Neural cell (in vitro differentiated cells): ENCODE measurements at regions not wholly inside any gene's neighbourhood (a gene's known extent, or its start where the extent isn't known, plus 50 kb on each side); places are given as distances from the start of the nearest gene placed in this dataset.

Experiments used
- H2AFZ ChIP-seq: fragments of 200-600, 300-800 bp; sonication (generic), shearing (Covaris generic); 2 replicates; pipeline ENCODE4 v1.6.0; 2014; ENCODE audit warnings: low read depth, mild to moderate bottlenecking, antibody characterized with exemption, low read length, moderate library complexity
- H3F3A ChIP-seq: fragments of 200-600 bp; shearing (Covaris generic); 2 replicates; pipeline ENCODE4 v1.6.1; 2016; ENCODE audit warnings: mild to moderate bottlenecking, moderate library complexity, mixed read lengths, antibody characterized with exemption, low read length; ENCODE audit not compliant: insufficient read depth, poor library complexity, severe bottlenecking
- H3K27ac ChIP-seq: fragments of 200-600, 300-800 bp; sonication (generic), shearing (Covaris generic); 2 replicates; pipeline ENCODE4 v1.5.1; 2014; ENCODE audit warnings: mild to moderate bottlenecking, low read length, moderate library complexity
- H3K27me3 ChIP-seq: fragments of 300-800, 200-600 bp; sonication (generic), shearing (Covaris generic); 2 replicates; pipeline ENCODE4 v1.6.0; 2014; ENCODE audit warnings: mild to moderate bottlenecking, low read depth, low read length, moderate library complexity; ENCODE audit not compliant: insufficient read depth
- H3K36me3 ChIP-seq: fragments of 300-800, 200-600 bp; sonication (generic), shearing (Covaris generic); 2 replicates; pipeline ENCODE4 v1.5.1; 2014; ENCODE audit warnings: mild to moderate bottlenecking, antibody characterized with exemption, low read length, moderate library complexity; ENCODE audit not compliant: insufficient read depth
- H3K4me2 ChIP-seq: fragments of 300-800, 200-600 bp; sonication (generic), shearing (Covaris generic); 2 replicates; pipeline ENCODE4 v1.6.0; 2014; ENCODE audit warnings: mild to moderate bottlenecking, low read length
- H3K4me3 ChIP-seq: fragments of 300-800, 200-600 bp; sonication (generic), shearing (Covaris generic); 2 replicates; pipeline ENCODE4 v1.5.1; 2014; ENCODE audit warnings: mild to moderate bottlenecking, low read length, moderate library complexity
- H3K79me2 ChIP-seq: fragments of 200-600 bp; shearing (Covaris generic); replicated peaks from 2 replicates; pipeline ENCODE4 v1.6.0; 2014; ENCODE audit warnings: mild to moderate bottlenecking, low read length, moderate library complexity; ENCODE audit not compliant: insufficient read depth
- H3K9ac ChIP-seq: fragments of 300-800, 200-600 bp; sonication (generic), shearing (Covaris generic); 2 replicates; pipeline ENCODE4 v1.6.1; 2016; ENCODE audit warnings: mild to moderate bottlenecking, low read length, mixed read lengths
- H3K9me2 ChIP-seq: fragments of 200-600 bp; shearing (Covaris generic); 2 replicates; pipeline ENCODE4 v1.6.1; 2016; ENCODE audit warnings: mild to moderate bottlenecking, low read length, mixed read lengths; ENCODE audit not compliant: insufficient read depth
- H3K9me3 ChIP-seq: fragments of 200-600, 300-800 bp; sonication (generic), shearing (Covaris generic); 2 replicates; pipeline ENCODE4 v1.6.1; 2016; ENCODE audit warnings: mild to moderate bottlenecking, mixed run types, low read length, moderate library complexity, mixed read lengths
- H4K20me1 ChIP-seq: fragments of 200-600 bp; shearing (Covaris generic); 2 replicates; pipeline ENCODE4 v1.6.1; 2016; ENCODE audit warnings: mild to moderate bottlenecking, mixed run types; ENCODE audit not compliant: insufficient read depth
- CTCF ChIP-seq: fragments of 450-650 bp; IDR thresholded peaks from 2 replicates; pipeline ENCODE4 v1.5.1; 2014; ENCODE audit warnings: antibody characterized with exemption, mild to moderate bottlenecking, moderate library complexity; ENCODE audit not compliant: poor library complexity, severe bottlenecking
- EP300 ChIP-seq: fragments of 450-650 bp; conservative IDR thresholded peaks from 2 replicates; pipeline ENCODE4 v1.6.1; 2014; ENCODE audit warnings: antibody characterized with exemption, mild to moderate bottlenecking, moderate library complexity; ENCODE audit not compliant: poor library complexity, severe bottlenecking
- EZH2 ChIP-seq: fragments of 200-600, 300-800 bp; shearing (Covaris generic), sonication (generic); IDR thresholded peaks from 2 replicates; pipeline ENCODE4 v1.6.1; 2014; ENCODE audit warnings: antibody characterized with exemption, low read length, borderline replicate concordance, mild to moderate bottlenecking; ENCODE audit not compliant: insufficient read depth, poor library complexity, severe bottlenecking
- MXI1 ChIP-seq: fragments of 450-650 bp; conservative IDR thresholded peaks from 2 replicates; pipeline ENCODE4 v1.6.1; 2014; ENCODE audit warnings: antibody characterized with exemption, mild to moderate bottlenecking; ENCODE audit not compliant: poor library complexity, severe bottlenecking
- POLR2AphosphoS5 ChIP-seq: IDR thresholded peaks from 2 replicates; pipeline ENCODE4 v1.6.1; 2012
- RAD21 ChIP-seq: fragments of 450-650 bp; conservative IDR thresholded peaks from 2 replicates; pipeline ENCODE4 v1.6.1; 2014; ENCODE audit warnings: antibody characterized with exemption, mild to moderate bottlenecking, moderate library complexity
- REST ChIP-seq: IDR thresholded peaks from 2 replicates; pipeline ENCODE4 v1.6.1; 2012; ENCODE audit warnings: borderline replicate concordance
- SMC3 ChIP-seq: fragments of 450-650 bp; conservative IDR thresholded peaks from 2 replicates; pipeline ENCODE4 v1.6.1; 2014; ENCODE audit warnings: antibody characterized with exemption, mild to moderate bottlenecking, moderate library complexity; ENCODE audit not compliant: poor library complexity
- TAF1 ChIP-seq: IDR thresholded peaks from 2 replicates; pipeline ENCODE4 v1.6.1; 2012; ENCODE audit warnings: low read depth

- Histone ChIP-seq H3K27ac (no peak overlapping the region), H3K36me3 (no peaks in the 10 kb centered on the region), H3K9me2 (no peaks in the 10 kb centered on the region), H3K9ac (no peak overlapping the region), H3K4me3 (no peak overlapping the region), H4K20me1 (no peaks in the 10 kb centered on the region), H3K27me3 (no peaks in the 10 kb centered on the region), H3K9me3 (no peaks in the 10 kb centered on the region), H2AFZ (no peak overlapping the region), H3F3A (no peaks in the 10 kb centered on the region), H3K79me2 (no peaks in the 10 kb centered on the region), H3K4me2 (no peak overlapping the region)
- TF ChIP-seq RAD21 (no peak), SMC3 (no peak), POLR2AphosphoS5 (no peak), CTCF (no peak), REST (no peak), MXI1 (no peak), EZH2 (no peak)
These were observed 87.7 kb upstream of the CCL2 start for GRCh38 chr17:34167354-34167753.

- Histone ChIP-seq H4K20me1 (no peaks in the 10 kb centered on the region), H3K9me2 (no peaks in the 10 kb centered on the region), H3F3A (no peaks in the 10 kb centered on the region), H3K79me2 (no peaks in the 10 kb centered on the region), H2AFZ (no peak overlapping the region), H3K9ac (no peak overlapping the region), H3K9me3 (no peaks in the 10 kb centered on the region), H3K4me2 (no peak overlapping the region), H3K27me3 (no peaks in the 10 kb centered on the region), H3K36me3 (no peaks in the 10 kb centered on the region), H3K27ac (no peak overlapping the region), H3K4me3 (no peak overlapping the region)
- no peak for TF ChIP-seq RAD21
- no peak for TF ChIP-seq SMC3
- no peak for TF ChIP-seq REST
- no peak for TF ChIP-seq EZH2
- no peak for TF ChIP-seq CTCF
- TF ChIP-seq MXI1, result no peak
- no peak for TF ChIP-seq POLR2AphosphoS5
- no peak for TF ChIP-seq TAF1
- TF ChIP-seq EP300, result no peak
These were observed 86.1 kb upstream of the CCL2 start for GRCh38 chr17:34168989-34169388.
